SH-SY5Y (cell line): ENCODE measurements at regions not wholly inside any gene's neighbourhood (a gene's known extent, or its start where the extent isn't known, plus 50 kb on each side); places are given as distances from the start of the nearest gene placed in this dataset.
A peak's percentile ranks its signal among the peaks of the same experiment; 100 is the strongest.

Experiments used
- GATA2 ChIP-seq: IDR thresholded peaks from 2 replicates; pipeline ENCODE4 v1.6.1; 2011; ENCODE audit warnings: mild to moderate bottlenecking, low read depth, low read length
- GATA3 ChIP-seq: IDR thresholded peaks from 2 replicates; pipeline ENCODE4 v1.6.1; 2011; ENCODE audit warnings: low read depth, mild to moderate bottlenecking, low read length, moderate library complexity

DNA sequence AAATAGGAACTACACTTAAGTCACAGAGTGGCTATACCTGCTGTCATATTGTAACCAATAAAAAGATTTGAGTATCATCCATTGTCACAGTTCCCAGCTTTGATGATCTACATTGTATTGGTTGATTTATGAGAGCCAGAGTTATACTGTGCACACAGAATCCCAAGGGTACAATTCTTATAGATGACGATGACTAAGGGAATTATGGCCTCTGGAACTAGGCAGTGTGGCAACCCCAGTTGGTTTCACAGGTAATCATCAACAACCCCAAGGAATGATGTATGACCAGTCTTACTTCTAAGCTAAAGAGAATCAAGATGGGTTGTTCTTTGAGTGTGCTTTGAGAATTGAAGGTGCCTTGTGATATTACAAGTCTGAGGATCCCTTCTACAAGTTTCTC, 217.3 kb downstream of the ETAA1 start:
- no peak for TF ChIP-seq GATA3
- TF ChIP-seq GATA2: no peak

DNA sequence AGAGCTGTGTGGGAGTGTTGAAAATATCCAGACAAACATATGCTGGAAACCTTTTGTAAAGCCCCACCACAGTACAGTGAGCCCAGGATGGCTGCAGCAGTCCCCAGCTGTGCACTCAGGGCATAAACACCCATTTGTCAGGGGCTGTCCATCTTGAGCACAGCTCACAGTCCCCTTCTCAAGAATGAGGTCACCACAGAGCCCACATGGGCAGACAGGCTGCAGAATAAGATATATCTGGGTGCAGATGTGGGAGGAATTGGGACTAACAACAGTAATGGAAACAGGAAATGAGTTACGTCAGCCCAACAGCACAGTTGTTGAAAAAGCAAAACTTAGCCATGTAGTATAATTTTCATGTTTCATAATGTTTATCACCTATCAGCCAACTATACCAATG, 219.6 kb downstream of the ETAA1 start:
- TF ChIP-seq GATA3 (no peak), GATA2 (no peak)

DNA sequence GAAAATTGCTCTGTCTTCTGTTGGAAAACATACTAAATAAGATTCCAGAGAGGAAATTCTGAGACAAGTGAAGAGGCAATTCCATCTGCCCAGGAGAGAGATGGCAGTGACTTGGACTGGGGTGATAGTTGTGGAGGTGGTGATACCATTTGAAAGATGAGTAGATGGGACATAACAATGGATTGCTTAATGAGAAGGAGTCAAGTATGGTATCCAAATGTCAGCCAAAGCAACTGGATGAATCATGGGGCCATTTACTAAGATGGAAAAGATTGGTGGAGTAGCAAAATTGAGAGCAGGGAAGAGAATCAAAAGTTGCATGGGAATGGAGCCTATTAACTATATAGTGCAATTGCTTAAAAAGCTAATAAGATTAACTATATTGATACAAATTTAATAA, 222.1 kb downstream of the ETAA1 start:
- TF ChIP-seq GATA3 (no peak), GATA2 (no peak)

DNA sequence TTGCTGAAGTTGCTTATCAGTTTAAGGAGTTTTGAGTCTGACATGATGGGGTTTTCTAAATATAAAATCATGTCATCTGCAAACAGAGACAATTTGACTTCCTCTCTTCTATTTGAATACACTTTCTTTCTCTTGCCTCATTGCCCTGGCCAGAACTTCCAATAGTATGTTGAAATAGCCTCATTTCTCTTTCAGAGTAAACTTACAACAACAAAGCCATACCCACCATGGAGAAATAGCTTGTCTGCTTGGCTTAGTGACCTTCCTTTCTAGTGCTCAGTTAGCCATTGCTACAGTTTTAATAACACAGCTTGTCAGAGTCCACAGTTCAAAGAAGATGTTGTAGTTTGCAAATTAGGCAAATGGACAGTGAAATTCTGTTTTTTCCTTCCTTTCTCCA, 228.0 kb downstream of the ETAA1 start:
- TF ChIP-seq GATA3 (no peak), GATA2 (no peak)

DNA sequence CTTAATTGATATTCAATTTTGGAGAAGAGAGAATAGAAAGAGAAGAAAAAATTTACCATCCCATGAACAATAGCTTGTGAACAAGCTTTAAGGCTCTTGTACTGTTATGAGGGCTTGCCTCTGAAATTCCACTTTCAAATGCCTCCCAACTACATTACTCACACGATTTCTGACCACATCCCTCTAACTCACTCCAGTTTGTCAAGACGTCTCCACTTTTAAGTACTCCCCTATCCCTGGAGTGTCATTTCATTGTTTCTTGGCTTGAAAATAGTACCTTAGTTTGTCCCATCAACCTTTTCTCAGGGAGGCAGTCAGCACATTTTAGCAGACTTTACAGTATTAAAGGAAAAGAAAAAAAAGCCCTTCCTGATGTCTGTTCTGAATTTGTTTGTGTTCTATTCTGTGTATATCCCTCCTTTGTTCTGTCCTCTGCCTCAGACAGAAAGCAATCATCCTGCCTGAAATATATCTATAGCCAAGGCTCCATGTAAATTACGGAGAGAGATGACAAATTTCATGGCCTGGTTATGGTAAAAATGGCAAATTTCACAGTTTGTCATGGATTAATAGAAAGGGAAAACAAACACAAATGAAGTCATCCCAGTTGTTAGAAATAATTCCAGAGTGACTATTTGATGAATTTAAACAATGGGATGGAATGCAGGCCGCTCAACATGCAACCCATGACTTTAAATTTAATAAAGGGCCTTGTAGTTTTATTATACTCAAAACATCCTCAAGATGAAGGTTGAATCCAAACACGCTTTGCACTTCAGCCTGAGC, 228.8 kb downstream of the ETAA1 start:
- TF ChIP-seq GATA3 (no peak), GATA2 (no peak)

DNA sequence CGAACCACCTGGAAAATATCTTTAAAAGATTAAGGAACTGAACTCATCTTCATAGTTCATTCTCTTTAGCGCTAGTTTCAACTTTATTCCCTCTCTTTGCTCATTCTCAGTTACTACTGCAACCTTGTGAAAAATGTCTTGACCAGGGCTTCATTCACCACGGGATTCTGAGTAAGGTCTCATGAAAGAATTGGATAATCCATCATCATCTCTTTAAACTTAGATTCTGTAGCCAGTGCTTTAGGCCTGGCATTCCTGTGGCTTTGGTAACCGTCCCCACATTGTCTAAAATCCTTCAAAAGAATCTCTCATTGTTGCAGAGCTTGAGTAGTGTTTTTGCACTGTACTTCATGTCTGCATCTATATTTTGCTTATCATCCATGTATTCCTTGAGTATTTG, 229.5 kb downstream of the ETAA1 start:
- TF ChIP-seq GATA2: no peak
- no peak for TF ChIP-seq GATA3

DNA sequence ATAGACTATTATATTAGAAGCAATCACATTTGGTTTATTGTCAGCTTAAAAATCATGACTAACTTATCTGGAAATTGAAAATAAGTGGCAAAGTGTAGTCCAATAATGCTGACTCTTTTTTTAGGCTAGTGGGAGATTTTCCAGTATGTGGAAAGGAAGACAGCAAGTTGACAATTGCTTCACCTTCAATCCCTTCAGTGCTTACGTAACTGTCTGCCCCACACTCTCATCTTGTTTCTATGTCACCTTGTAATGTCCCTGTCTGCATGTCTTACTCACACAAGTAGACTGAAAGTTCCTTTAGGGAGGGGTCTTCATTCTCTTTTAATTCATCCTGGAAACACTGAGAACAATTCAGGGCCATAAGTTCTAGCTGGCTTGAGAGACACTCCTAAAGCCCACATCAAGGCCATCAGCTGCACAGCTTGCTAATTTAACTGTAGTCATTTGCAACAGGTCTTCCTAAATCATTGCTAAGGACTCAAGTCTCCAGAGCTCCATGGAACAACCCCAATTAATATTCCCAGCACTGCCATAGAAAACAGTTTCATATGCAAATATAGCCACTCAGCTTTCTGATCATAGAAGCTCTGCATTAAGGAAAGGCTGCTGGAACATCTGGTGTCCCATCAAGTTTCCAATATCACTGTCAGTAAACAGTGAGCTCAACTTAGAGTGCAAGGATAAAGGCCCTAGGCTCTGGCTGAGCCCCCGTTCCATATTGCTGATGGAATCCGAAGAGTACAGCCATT, 230.5 kb downstream of the ETAA1 start:
- no peak for TF ChIP-seq GATA3
- no peak for TF ChIP-seq GATA2

DNA sequence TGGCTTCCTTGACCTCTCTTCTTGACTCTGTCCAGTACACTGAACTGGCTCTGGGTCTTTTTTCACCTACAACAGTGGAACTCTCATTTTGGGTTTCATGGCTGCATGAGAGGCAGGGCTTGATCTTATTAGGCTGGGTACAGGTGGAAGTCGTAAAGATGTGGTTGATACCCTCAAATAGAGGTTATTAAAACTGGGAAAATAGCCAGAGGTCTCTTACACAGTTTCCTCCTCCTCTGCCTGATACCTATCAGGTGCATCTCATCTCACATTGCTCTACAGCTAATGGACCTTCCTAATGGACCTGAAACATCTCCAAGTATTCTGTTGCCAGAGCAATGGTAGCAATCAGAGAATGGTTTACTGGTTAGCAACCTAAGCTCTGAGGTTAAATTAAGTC, 231.8 kb downstream of the ETAA1 start:
- peak; percentile 81 for TF ChIP-seq GATA2
- no peak for TF ChIP-seq GATA3

DNA sequence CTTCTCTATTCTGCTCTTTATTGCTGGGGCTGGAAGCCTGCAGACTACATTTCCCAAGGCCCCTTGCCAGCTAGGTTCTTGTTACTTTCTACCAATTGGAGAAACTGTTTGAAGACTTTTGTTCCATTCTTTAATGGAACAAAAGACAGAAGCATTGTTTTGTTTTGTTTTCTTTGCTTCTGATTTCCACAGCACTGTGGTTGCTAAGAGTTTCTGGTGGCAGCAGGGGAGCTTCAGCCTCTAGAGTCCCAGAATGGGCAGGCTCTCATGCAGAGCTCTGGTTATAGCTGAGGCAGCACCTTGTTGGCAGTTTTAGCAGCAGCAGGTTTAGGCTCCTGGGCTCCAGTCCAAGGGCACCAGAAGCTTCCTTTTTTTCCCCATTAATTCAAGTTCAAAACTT, 234.3 kb downstream of the ETAA1 start:
- no peak for TF ChIP-seq GATA2
- no peak for TF ChIP-seq GATA3

DNA sequence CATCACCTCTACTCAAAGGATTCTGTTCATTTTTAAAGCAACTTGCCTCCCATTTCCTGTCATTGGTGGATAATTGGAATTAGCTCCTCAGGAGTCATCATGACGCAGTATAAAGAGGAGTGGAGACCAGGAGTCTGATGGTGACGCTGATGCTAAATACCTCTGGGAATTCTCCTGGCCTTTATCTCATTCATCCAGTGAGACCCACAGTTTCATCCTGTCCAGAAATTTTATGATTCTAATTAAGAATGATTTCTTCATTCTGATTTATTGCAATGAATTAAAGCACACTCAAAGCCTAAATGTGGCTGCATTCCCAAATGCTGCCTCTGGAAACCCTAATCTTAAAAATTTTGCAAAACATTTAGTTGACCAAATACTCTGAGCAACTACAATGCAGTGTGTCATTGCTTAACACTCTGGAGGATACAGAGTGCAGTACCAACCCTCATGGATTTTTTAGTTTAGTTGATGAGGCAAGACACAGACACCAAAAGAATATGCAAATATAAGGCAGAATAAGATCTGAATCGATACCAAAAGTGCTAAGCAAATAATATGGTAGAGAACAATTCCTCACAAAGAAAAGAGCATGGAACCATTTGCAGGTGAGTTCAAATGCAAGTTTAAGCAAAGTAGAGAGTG, 236.2 kb downstream of the ETAA1 start:
- TF ChIP-seq GATA2: no peak
- no peak for TF ChIP-seq GATA3

DNA sequence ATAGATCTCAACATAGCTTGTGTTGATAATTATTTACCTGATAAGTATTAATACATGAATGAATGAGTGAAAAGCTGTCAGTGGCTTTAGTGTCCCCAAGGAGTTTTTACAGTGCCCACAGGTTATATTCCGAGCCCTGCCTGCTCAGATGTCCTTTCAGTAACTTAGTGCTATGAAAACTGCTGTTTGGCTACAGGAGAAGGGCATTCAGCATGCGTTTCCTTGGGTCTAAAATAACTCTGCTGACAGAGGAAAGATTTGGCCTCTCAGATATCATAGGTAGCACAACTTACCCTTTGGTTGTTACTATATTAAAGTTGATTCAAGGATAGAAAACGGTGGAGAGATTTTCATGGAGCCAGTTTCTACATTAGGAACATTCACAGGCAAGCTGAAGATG, 241.0 kb downstream of the ETAA1 start:
- no peak for TF ChIP-seq GATA3
- no peak for TF ChIP-seq GATA2

DNA sequence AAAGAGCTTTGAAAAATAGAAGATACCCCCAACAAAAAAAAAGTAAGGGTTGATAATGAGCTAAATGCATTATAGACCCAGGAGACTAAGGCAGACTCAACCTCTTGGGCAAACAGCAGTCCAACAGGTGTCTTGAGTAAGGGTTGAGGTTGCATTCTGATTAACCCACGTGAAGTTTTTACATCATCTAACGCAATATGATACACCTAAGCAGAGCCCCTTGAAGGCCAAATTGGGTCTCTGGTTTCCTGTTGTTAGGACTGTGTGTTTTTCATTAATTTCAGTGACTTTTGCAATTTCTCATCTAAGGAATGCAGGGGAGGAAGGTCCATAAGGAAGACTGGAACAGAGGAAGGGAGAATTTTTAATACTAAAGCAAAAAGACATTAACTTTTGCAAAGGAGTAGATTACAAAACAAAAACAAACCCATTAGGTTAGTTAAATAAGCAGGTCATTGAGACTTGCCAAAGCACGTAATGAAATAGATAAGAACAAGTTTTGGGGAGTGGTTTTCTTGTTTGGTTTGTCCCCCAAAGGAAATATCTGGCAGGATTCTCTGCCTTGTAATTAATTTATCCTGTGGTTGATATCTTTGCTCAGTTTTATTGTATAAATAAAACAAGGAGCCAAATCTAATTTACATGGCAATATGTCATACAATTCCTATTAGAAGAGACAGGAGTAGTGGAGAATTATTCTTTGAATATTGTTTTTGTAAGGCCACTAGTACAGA, 244.3 kb downstream of the ETAA1 start:
- TF ChIP-seq GATA2 (no peak), GATA3 (no peak)

DNA sequence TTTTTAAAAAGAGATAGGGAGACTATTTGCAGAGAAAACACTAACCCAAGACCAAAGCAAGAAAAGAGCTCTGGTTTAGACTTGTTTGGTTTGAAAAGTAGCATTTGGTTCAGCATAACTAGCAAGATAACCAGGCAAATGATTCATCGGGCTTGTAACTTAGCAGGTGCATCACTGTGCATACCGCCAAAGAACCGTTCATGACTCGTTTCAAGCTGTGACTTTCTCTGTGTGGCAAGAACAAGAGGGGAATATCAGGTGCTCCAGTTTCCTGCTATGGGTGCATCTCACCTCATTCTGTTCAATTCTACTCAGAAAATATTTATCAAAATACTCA, 244.9 kb downstream of the ETAA1 start:
- TF ChIP-seq GATA2 (no peak), GATA3 (no peak)

DNA sequence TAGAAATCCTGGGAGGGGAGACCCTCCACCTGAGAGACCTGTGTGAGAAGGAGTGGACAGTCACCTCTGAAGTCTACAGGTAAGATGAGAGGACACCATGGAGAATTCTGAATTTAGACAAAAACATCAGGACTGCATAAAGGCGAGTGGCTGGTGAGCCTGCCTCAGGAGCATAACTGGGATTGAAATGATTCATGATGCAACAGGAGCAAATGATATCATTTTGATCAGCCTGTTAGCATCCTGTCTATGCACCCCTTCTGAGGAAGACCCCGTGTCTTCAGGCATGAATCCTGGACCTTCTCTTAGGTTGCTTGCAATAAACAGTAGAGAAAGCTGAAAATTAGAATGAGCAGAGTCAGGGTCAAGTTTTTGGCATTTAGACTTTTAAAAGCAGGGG, 245.8 kb downstream of the ETAA1 start:
- TF ChIP-seq GATA3 (no peak), GATA2 (no peak)
